Type B pancreatic cell (in vitro differentiated cells): ENCODE measurements at regions not wholly inside any gene's neighbourhood (a gene's known extent, or its start where the extent isn't known, plus 50 kb on each side); places are given as distances from the start of the nearest gene placed in this dataset.

ENCODE experiments used
- DNase-seq: peaks from one replicate; pipeline ENCODE4 v3.0.0; 2021; ENCODE audit warnings: mixed read lengths; ENCODE audit not compliant: unreplicated experiment; ENCODE audit errors: extremely low spot score
- H3K27ac Mint-ChIP-seq: 2 replicates; pipeline ENCODE4 v1.8.0; 2021; ENCODE audit warnings: mild to moderate bottlenecking, mixed read lengths
- H3K27me3 Mint-ChIP-seq: 2 replicates; pipeline ENCODE4 v1.8.0; 2021; ENCODE audit warnings: mixed read lengths
- H3K36me3 Mint-ChIP-seq: 2 replicates; pipeline ENCODE4 v1.8.0; 2021; ENCODE audit warnings: mixed read lengths
- H3K4me1 Mint-ChIP-seq: one replicate; pipeline ENCODE4 v1.8.0; 2021; ENCODE audit warnings: mixed read lengths; ENCODE audit not compliant: unreplicated experiment
- H3K4me3 Mint-ChIP-seq: 2 replicates; pipeline ENCODE4 v1.8.0; 2021; ENCODE audit warnings: mild to moderate bottlenecking, mixed read lengths
- H3K9me3 Mint-ChIP-seq: 2 replicates; pipeline ENCODE4 v1.8.0; 2021; ENCODE audit warnings: mixed read lengths
- CTCF ChIP-seq: fragments of 200-600 bp; sonication (generic); conservative IDR thresholded peaks from 2 replicates; pipeline ENCODE4 v1.5.0; 2021; ENCODE audit warnings: antibody characterized with exemption, mild to moderate bottlenecking

GRCh38 chr10:111706331-111706730 is 477.2 kb downstream of the GPAM start:
- Mint-ChIP-seq H3K4me1 (peaks cover 4% of the 10 kb centered on the region), H3K27ac (no peak overlapping the region), H3K36me3 (no peaks in the 10 kb centered on the region), H3K27me3 (peaks cover 6% of the 10 kb centered on the region), H3K4me3 (no peak overlapping the region), H3K9me3 (no peaks in the 10 kb centered on the region)
- DNase-seq, result no peak
- no peak for TF ChIP-seq CTCF

- peaks cover 9% of the 10 kb centered on the region for H3K27me3 Mint-ChIP-seq
- H3K36me3 Mint-ChIP-seq, result no peaks in the 10 kb centered on the region
Observed at GRCh38 chr10:111707076-111707475, 476.5 kb downstream of the GPAM start.

GRCh38 chr10:111709603-111710002 is 474.0 kb downstream of the GPAM start:
- H3K4me1 Mint-ChIP-seq, result peaks cover 4% of the 10 kb centered on the region
- TF ChIP-seq CTCF, result no peak
- DNase-seq, result no peak
- H3K27me3 Mint-ChIP-seq, result peaks cover 9% of the 10 kb centered on the region
- no peaks in the 10 kb centered on the region for H3K36me3 Mint-ChIP-seq
- peaks cover 4% of the 10 kb centered on the region for H3K9me3 Mint-ChIP-seq
- no peak overlapping the region for H3K4me3 Mint-ChIP-seq
- H3K27ac Mint-ChIP-seq, result no peak overlapping the region

More at GRCh38 chr10:111707076-111707475, 476.5 kb downstream of the GPAM start:
- Mint-ChIP-seq H3K4me3 (no peak overlapping the region), H3K9me3 (peaks cover 4% of the 10 kb centered on the region), H3K4me1 (peaks cover 4% of the 10 kb centered on the region), H3K27ac (no peak overlapping the region)
- TF ChIP-seq CTCF, result no peak
- DNase-seq, result no peak

- TF ChIP-seq CTCF, result no peak
- Mint-ChIP-seq H3K9me3 (peaks cover 4% of the 10 kb centered on the region), H3K4me3 (no peak overlapping the region), H3K27ac (no peak overlapping the region), H3K36me3 (peaks cover 3% of the 10 kb centered on the region), H3K4me1 (no peaks in the 10 kb centered on the region), H3K27me3 (peaks cover 3% of the 10 kb centered on the region)
- no peak for DNase-seq
Observed at GRCh38 chr10:111716032-111716431, 467.5 kb downstream of the GPAM start.

GRCh38 chr10:111724121-111724520 is 459.4 kb downstream of the GPAM start:
- H3K27ac Mint-ChIP-seq, result no peak overlapping the region
- no peaks in the 10 kb centered on the region for H3K9me3 Mint-ChIP-seq
- H3K4me1 Mint-ChIP-seq, result no peaks in the 10 kb centered on the region
- no peaks in the 10 kb centered on the region for H3K36me3 Mint-ChIP-seq
- no peak for TF ChIP-seq CTCF
- H3K27me3 Mint-ChIP-seq, result peaks cover 20% of the 10 kb centered on the region
- DNase-seq, result no peak
- no peak overlapping the region for H3K4me3 Mint-ChIP-seq

- no peak for DNase-seq
- Mint-ChIP-seq H3K27me3 (peaks cover 21% of the 10 kb centered on the region), H3K27ac (no peak overlapping the region), H3K9me3 (no peaks in the 10 kb centered on the region), H3K4me3 (no peak overlapping the region), H3K4me1 (no peaks in the 10 kb centered on the region), H3K36me3 (no peaks in the 10 kb centered on the region)
- no peak for TF ChIP-seq CTCF
Observed at GRCh38 chr10:111725050-111725449, 458.5 kb downstream of the GPAM start.
